Stimulated activated memory B cell treated with anti-CD40 and anti-IgM and Interleukin-4, amounts not matched to agents 10 μg/mL and 1 μg/mL and 100 μg/mL, for 72 hours (primary cell): ENCODE measurements at regions not wholly inside any gene's neighbourhood (a gene's known extent, or its start where the extent isn't known, plus 50 kb on each side); places are given as distances from the start of the nearest gene placed in this dataset.

Experiments
- ATAC-seq: fragments of 150-1000 bp; cut with Tn5 transposase; 2 replicates; pipeline ENCODE4 v1.10.0; 2021
- H3K27ac Mint-ChIP-seq: one replicate; pipeline ENCODE4 v1.8.0; 2022; ENCODE audit warnings: mild to moderate bottlenecking, mixed read lengths
- H3K27me3 Mint-ChIP-seq: one replicate; pipeline ENCODE4 v1.8.0; 2022; ENCODE audit warnings: mixed read lengths
- H3K36me3 Mint-ChIP-seq: one replicate; pipeline ENCODE4 v1.8.0; 2022; ENCODE audit warnings: mixed read lengths
- H3K4me1 Mint-ChIP-seq: one replicate; pipeline ENCODE4 v1.8.0; 2022; ENCODE audit warnings: mixed read lengths
- H3K4me3 Mint-ChIP-seq: one replicate; pipeline ENCODE4 v1.8.0; 2022; ENCODE audit warnings: mild to moderate bottlenecking, moderate library complexity, mixed read lengths
- H3K9me3 Mint-ChIP-seq: one replicate; pipeline ENCODE4 v1.8.0; 2022; ENCODE audit warnings: mixed read lengths

GRCh38 chr4:81954271-81954670 is 419.5 kb downstream of the HNRNPD start:
- ATAC-seq, result no peak

GRCh38 chr4:81951891-81952455 is 421.8 kb downstream of the HNRNPD start:
- ATAC-seq, result no peak
- H3K4me1 Mint-ChIP-seq, result no peaks in the 10 kb centered on the region
- H3K4me3 Mint-ChIP-seq, result no peak overlapping the region
- no peak overlapping the region for H3K27ac Mint-ChIP-seq
- peaks cover 23% of the 10 kb centered on the region for H3K27me3 Mint-ChIP-seq
- H3K36me3 Mint-ChIP-seq, result no peaks in the 10 kb centered on the region
- no peaks in the 10 kb centered on the region for H3K9me3 Mint-ChIP-seq

More at GRCh38 chr4:81954271-81954670, 419.5 kb downstream of the HNRNPD start:
- H3K4me1 Mint-ChIP-seq, result no peaks in the 10 kb centered on the region
- peaks cover 27% of the 10 kb centered on the region for H3K27me3 Mint-ChIP-seq
- H3K36me3 Mint-ChIP-seq, result no peaks in the 10 kb centered on the region
- H3K9me3 Mint-ChIP-seq, result no peaks in the 10 kb centered on the region
- H3K4me3 Mint-ChIP-seq, result no peak overlapping the region
- no peak overlapping the region for H3K27ac Mint-ChIP-seq

GRCh38 chr4:81946996-81947395 is 426.8 kb downstream of the HNRNPD start:
- no peak for ATAC-seq
- no peak overlapping the region for H3K27ac Mint-ChIP-seq
- H3K4me3 Mint-ChIP-seq, result no peak overlapping the region
- H3K36me3 Mint-ChIP-seq, result no peaks in the 10 kb centered on the region
- no peaks in the 10 kb centered on the region for H3K4me1 Mint-ChIP-seq
- peaks cover 25% of the 10 kb centered on the region for H3K27me3 Mint-ChIP-seq
- peaks cover 3% of the 10 kb centered on the region for H3K9me3 Mint-ChIP-seq

- Mint-ChIP-seq H3K9me3 (peaks cover 2% of the 10 kb centered on the region), H3K27me3 (peaks cover 8% of the 10 kb centered on the region), H3K36me3 (no peaks in the 10 kb centered on the region), H3K27ac (no peak overlapping the region), H3K4me1 (no peaks in the 10 kb centered on the region), H3K4me3 (no peak overlapping the region)
- no peak for ATAC-seq
Observed at GRCh38 chr4:81930506-81931238, 443.1 kb downstream of the HNRNPD start.

- Mint-ChIP-seq H3K27ac (no peak overlapping the region), H3K27me3 (peaks cover 8% of the 10 kb centered on the region), H3K36me3 (no peaks in the 10 kb centered on the region), H3K9me3 (no peaks in the 10 kb centered on the region), H3K4me3 (no peak overlapping the region), H3K4me1 (no peaks in the 10 kb centered on the region)
- no peak for ATAC-seq
Observed at GRCh38 chr4:81923140-81923539, 450.7 kb downstream of the HNRNPD start.

- H3K27me3 Mint-ChIP-seq, result peaks cover 8% of the 10 kb centered on the region
Observed at GRCh38 chr4:81922313-81922712, 450.6 kb upstream of the RASGEF1B start.

GRCh38 chr4:81921751-81922159 is 450.0 kb upstream of the RASGEF1B start:
- H3K9me3 Mint-ChIP-seq, result no peaks in the 10 kb centered on the region
- peaks cover 4% of the 10 kb centered on the region for H3K27me3 Mint-ChIP-seq
- H3K36me3 Mint-ChIP-seq, result no peaks in the 10 kb centered on the region
- no peaks in the 10 kb centered on the region for H3K4me1 Mint-ChIP-seq
- H3K27ac Mint-ChIP-seq, result no peak overlapping the region
- no peak overlapping the region for H3K4me3 Mint-ChIP-seq
- peak; percentile 47 for ATAC-seq

More at GRCh38 chr4:81922313-81922712, 450.6 kb upstream of the RASGEF1B start:
- ATAC-seq, result no peak
- H3K9me3 Mint-ChIP-seq, result no peaks in the 10 kb centered on the region
- H3K36me3 Mint-ChIP-seq, result no peaks in the 10 kb centered on the region
- H3K4me1 Mint-ChIP-seq, result no peaks in the 10 kb centered on the region
- no peak overlapping the region for H3K27ac Mint-ChIP-seq
- H3K4me3 Mint-ChIP-seq, result no peak overlapping the region

- Mint-ChIP-seq H3K27me3 (no peaks in the 10 kb centered on the region), H3K4me3 (no peak overlapping the region), H3K9me3 (no peaks in the 10 kb centered on the region), H3K27ac (no peak overlapping the region), H3K36me3 (no peaks in the 10 kb centered on the region), H3K4me1 (no peaks in the 10 kb centered on the region)
- no peak for ATAC-seq
Observed at GRCh38 chr4:81919810-81920209, 448.1 kb upstream of the RASGEF1B start.

- peak; percentile 82 for ATAC-seq
- no peaks in the 10 kb centered on the region for H3K9me3 Mint-ChIP-seq
- H3K27me3 Mint-ChIP-seq, result peaks cover 1% of the 10 kb centered on the region
Observed at GRCh38 chr4:81919223-81919622, 447.5 kb upstream of the RASGEF1B start.

GRCh38 chr4:81915430-81915829 is 443.7 kb upstream of the RASGEF1B start:
- ATAC-seq, result no peak
- no peaks in the 10 kb centered on the region for H3K36me3 Mint-ChIP-seq
- H3K9me3 Mint-ChIP-seq, result no peaks in the 10 kb centered on the region
- peaks cover 10% of the 10 kb centered on the region for H3K4me1 Mint-ChIP-seq
- H3K4me3 Mint-ChIP-seq, result no peak overlapping the region
- no peak overlapping the region for H3K27ac Mint-ChIP-seq
- H3K27me3 Mint-ChIP-seq, result peaks cover 19% of the 10 kb centered on the region

More at GRCh38 chr4:81919223-81919622, 447.5 kb upstream of the RASGEF1B start:
- Mint-ChIP-seq H3K27ac (no peak overlapping the region), H3K4me3 (no peak overlapping the region), H3K4me1 (no peaks in the 10 kb centered on the region), H3K36me3 (no peaks in the 10 kb centered on the region)

- Mint-ChIP-seq H3K27me3 (peaks cover 19% of the 10 kb centered on the region), H3K4me3 (no peak overlapping the region), H3K36me3 (no peaks in the 10 kb centered on the region), H3K4me1 (peaks cover 10% of the 10 kb centered on the region), H3K9me3 (no peaks in the 10 kb centered on the region), H3K27ac (no peak overlapping the region)
- ATAC-seq, result no peak
Observed at GRCh38 chr4:81914623-81915022, 442.9 kb upstream of the RASGEF1B start.

GRCh38 chr4:81913427-81913879 is 441.7 kb upstream of the RASGEF1B start:
- Mint-ChIP-seq H3K27me3 (peaks cover 19% of the 10 kb centered on the region), H3K4me1 (peaks cover 10% of the 10 kb centered on the region), H3K9me3 (no peaks in the 10 kb centered on the region), H3K36me3 (no peaks in the 10 kb centered on the region), H3K4me3 (no peak overlapping the region), H3K27ac (no peak overlapping the region)
- peak; percentile 74 for ATAC-seq

GRCh38 chr4:81912376-81913030 is 440.8 kb upstream of the RASGEF1B start:
- Mint-ChIP-seq H3K4me3 (no peak overlapping the region), H3K27me3 (peaks cover 19% of the 10 kb centered on the region), H3K36me3 (no peaks in the 10 kb centered on the region), H3K9me3 (no peaks in the 10 kb centered on the region), H3K4me1 (peaks cover 10% of the 10 kb centered on the region), H3K27ac (no peak overlapping the region)
- ATAC-seq, result no peak

GRCh38 chr4:81906905-81907304 is 435.2 kb upstream of the RASGEF1B start:
- Mint-ChIP-seq H3K9me3 (no peaks in the 10 kb centered on the region), H3K27me3 (peaks cover 1% of the 10 kb centered on the region), H3K36me3 (no peaks in the 10 kb centered on the region), H3K27ac (no peak overlapping the region), H3K4me3 (no peak overlapping the region), H3K4me1 (no peaks in the 10 kb centered on the region)
- no peak for ATAC-seq

GRCh38 chr4:81905971-81906370 is 434.3 kb upstream of the RASGEF1B start:
- ATAC-seq, result peak; percentile 45
- H3K27me3 Mint-ChIP-seq, result no peaks in the 10 kb centered on the region
- no peaks in the 10 kb centered on the region for H3K9me3 Mint-ChIP-seq
- no peaks in the 10 kb centered on the region for H3K36me3 Mint-ChIP-seq
- no peaks in the 10 kb centered on the region for H3K4me1 Mint-ChIP-seq
- H3K4me3 Mint-ChIP-seq, result no peak overlapping the region
- no peak overlapping the region for H3K27ac Mint-ChIP-seq

GRCh38 chr4:81904121-81904520 is 432.4 kb upstream of the RASGEF1B start:
- Mint-ChIP-seq H3K9me3 (no peaks in the 10 kb centered on the region), H3K27ac (no peak overlapping the region), H3K36me3 (no peaks in the 10 kb centered on the region), H3K4me1 (no peaks in the 10 kb centered on the region), H3K4me3 (no peak overlapping the region), H3K27me3 (no peaks in the 10 kb centered on the region)
- no peak for ATAC-seq
